Breast epithelium (tissue), 4 donors: ENCODE measurements at regions not wholly inside any gene's neighbourhood (a gene's known extent, or its start where the extent isn't known, plus 50 kb on each side); places are given as distances from the start of the nearest gene placed in this dataset.

Experiments
- DNase-seq, 2 donors: peaks; one replicate each; pipeline ENCODE4 v3.0.0-alpha.2; 2019; ENCODE audit warnings: low spot score in 2 of 2
- H3K27ac ChIP-seq, 2 donors: fragments of 200-600 bp; sonication (generic) in 1 of 2; one replicate each; pipeline ENCODE4 v1.5.1; 2016 to 2019; ENCODE audit warnings: mild to moderate bottlenecking in 1 of 2
- H3K27me3 ChIP-seq, 2 donors: fragments of 200-600 bp; sonication (generic) in 1 of 2; one replicate each; pipeline versions ENCODE4 v1.5.1 to v1.6.0; 2017 to 2019; ENCODE audit warnings: control low read depth in 1 of 2, mild to moderate bottlenecking in 1 of 2
- H3K36me3 ChIP-seq: fragments of 200-600 bp; one replicate; pipeline ENCODE4 v1.5.1; 2019
- H3K4me1 ChIP-seq, 2 donors: fragments of 200-600 bp; sonication (generic); one replicate each; pipeline ENCODE4 v1.5.1; 2016 to 2019; ENCODE audit warnings: control low read depth in 1 of 2
- H3K4me3 ChIP-seq, 3 donors: fragments of 200-600 bp; sonication (generic); 1 replicate in 2 of 3; 2 replicates in 1 of 3; pipeline ENCODE4 v1.5.1; 2016 to 2019; ENCODE audit warnings: mild to moderate bottlenecking in 3 of 3, moderate library complexity in 2 of 3
- H3K9me3 ChIP-seq, 2 donors: fragments of 200-600 bp; sonication (generic) in 1 of 2; one replicate each; pipeline ENCODE4 v1.5.1; 2016 to 2019; ENCODE audit warnings: control low read depth in 1 of 2
- POLR2A ChIP-seq: fragments of 450-650 bp; IDR thresholded peaks from one replicate; pipeline ENCODE4 v1.6.1; 2016; ENCODE audit warnings: antibody characterized with exemption, mild to moderate bottlenecking, moderate library complexity
- POLR2AphosphoS5 ChIP-seq, 3 donors: sonication (generic); formaldehyde crosslinking; IDR thresholded peaks; one replicate each; pipeline ENCODE4 v1.6.1; 2017; ENCODE audit warnings: antibody characterized with exemption in 3 of 3
- intact Hi-C: fragments of 100-400 bp; cut with DNase I; formaldehyde crosslinking; loops from one replicate; pipeline ENCODE4 v1.15.1; 2023; ENCODE audit warnings: low total_unique reads
- TF ChIP-seq, protein P1 (sequence below), 3 donors: fragments of 450-650 bp; IDR thresholded peaks; one replicate each; pipeline ENCODE4 v1.5.1; 2016 to 2017; ENCODE audit warnings: antibody characterized with exemption in 3 of 3, mild to moderate bottlenecking in 3 of 3, moderate library complexity in 3 of 3

DNA sequence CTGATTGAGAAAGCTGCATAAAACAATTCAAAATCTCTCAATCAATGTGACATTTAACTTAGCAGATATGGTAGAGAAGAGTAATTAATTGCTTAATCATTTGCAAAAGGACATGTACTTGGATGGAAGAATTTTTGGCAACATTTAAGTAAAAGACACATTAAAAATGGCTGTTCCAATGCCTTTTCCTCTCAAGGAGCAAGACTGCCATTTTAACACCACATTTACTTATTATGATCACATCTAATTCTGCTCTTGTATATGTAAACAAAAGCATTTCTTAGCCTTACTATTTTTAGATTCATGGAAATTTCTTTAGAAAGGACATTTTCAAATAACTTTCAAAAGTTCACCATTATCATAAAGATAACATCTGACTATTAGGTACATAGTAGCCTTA, 360.0 kb downstream of the HINT1 start:
- Histone ChIP-seq H3K4me3 (no peak overlapping the region), H3K4me1 (no peaks in the 10 kb centered on the region)

DNA sequence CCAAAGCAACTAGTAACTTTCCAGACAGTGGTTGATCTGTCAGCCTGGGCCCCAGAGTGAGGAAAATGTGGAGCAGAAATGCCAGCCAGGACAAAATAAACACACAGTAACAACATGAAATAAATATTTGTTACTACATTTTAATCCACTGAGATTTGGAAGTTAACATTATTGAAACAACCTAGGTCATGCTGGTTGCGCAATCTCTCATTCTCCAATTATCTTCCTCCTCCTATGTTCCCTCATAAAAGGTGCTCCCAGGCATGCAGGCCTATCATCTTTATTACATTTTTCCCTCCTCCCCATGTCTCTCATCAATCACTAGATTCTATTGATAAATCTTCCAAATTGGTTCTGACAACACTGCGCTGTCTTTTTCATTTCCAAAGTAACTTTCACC, 363.1 kb downstream of the HINT1 start:
- intact Hi-C loops: no loop called here
- no peaks in the 10 kb centered on the region for H3K4me1 ChIP-seq
- H3K27me3 ChIP-seq: no peaks in the 10 kb centered on the region
- H3K9me3 ChIP-seq: peaks cover 3 to 9% of the 10 kb centered on the region in 2 donors
- H3K27ac ChIP-seq: no peak overlapping the region
- DNase-seq: no peak
- no peaks in the 10 kb centered on the region for H3K36me3 ChIP-seq
- TF ChIP-seq, protein P1, sequence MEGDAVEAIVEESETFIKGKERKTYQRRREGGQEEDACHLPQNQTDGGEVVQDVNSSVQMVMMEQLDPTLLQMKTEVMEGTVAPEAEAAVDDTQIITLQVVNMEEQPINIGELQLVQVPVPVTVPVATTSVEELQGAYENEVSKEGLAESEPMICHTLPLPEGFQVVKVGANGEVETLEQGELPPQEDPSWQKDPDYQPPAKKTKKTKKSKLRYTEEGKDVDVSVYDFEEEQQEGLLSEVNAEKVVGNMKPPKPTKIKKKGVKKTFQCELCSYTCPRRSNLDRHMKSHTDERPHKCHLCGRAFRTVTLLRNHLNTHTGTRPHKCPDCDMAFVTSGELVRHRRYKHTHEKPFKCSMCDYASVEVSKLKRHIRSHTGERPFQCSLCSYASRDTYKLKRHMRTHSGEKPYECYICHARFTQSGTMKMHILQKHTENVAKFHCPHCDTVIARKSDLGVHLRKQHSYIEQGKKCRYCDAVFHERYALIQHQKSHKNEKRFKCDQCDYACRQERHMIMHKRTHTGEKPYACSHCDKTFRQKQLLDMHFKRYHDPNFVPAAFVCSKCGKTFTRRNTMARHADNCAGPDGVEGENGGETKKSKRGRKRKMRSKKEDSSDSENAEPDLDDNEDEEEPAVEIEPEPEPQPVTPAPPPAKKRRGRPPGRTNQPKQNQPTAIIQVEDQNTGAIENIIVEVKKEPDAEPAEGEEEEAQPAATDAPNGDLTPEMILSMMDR (IDR thresholded peaks at IDR 0.05): no peak
- TF ChIP-seq POLR2AphosphoS5 (IDR thresholded peaks at IDR 0.05) (no peak), POLR2A (no peak)
- no peak overlapping the region for H3K4me3 ChIP-seq

More for the DNA sequence above, 360.0 kb downstream of the HINT1 start:
- intact Hi-C loops: no loop called here
- H3K27ac ChIP-seq: no peak overlapping the region
- peaks cover 0 to 3% of the 10 kb centered on the region in 2 donors for H3K9me3 ChIP-seq
- no peaks in the 10 kb centered on the region for H3K27me3 ChIP-seq
- H3K36me3 ChIP-seq: no peaks in the 10 kb centered on the region
- DNase-seq: no peak
- no peak for TF ChIP-seq POLR2A
- TF ChIP-seq, protein P1 (IDR thresholded peaks at IDR 0.05): no peak
- TF ChIP-seq POLR2AphosphoS5 (IDR thresholded peaks at IDR 0.05): no peak

DNA sequence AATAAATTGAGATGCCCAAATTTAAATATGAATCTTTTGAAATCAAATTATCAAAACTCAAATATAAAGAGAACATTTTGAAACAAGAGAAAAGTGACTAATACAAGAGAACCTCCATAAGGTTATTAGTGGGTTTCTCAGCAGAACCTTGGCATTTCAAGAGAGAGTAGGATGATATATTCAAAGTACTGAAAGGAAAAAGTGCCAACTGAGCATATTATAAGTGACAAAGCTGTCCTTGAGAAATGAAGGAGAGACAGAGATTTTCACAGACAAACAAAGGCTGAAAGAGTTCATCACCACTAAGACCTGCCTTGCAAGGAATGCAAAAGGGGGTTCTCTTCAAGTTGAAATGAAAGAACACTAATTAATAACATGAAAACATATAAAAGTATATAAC, 366.0 kb downstream of the HINT1 start:
- Histone ChIP-seq H3K4me1 (no peaks in the 10 kb centered on the region), H3K27me3 (no peaks in the 10 kb centered on the region), H3K4me3 (no peak overlapping the region), H3K36me3 (no peaks in the 10 kb centered on the region), H3K9me3 (peaks cover 0 to 9% of the 10 kb centered on the region in 2 donors), H3K27ac (no peak overlapping the region)
- no peak for DNase-seq
- TF ChIP-seq, protein P1 (IDR thresholded peaks at IDR 0.05): no peak
- TF ChIP-seq POLR2AphosphoS5 (IDR thresholded peaks at IDR 0.05): no peak
- TF ChIP-seq POLR2A: no peak
- intact Hi-C loops: no loop called here

DNA sequence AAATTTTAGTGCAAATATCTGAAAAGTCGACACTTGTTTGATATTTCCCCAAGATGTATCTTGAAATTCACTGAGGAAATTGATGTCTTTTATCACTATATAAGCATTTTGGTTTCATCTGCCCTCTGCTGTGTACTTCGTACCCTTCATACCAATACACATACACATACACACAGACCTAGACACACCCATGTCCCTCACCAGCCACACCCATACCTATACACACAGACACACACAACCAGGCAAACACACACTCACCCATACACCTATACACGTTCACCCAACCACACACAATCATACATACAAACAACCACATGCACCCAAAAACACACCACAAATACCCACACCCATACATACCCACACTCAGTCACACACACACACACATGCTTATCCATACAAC, 367.8 kb downstream of the HINT1 start:
- intact Hi-C loops: no loop called here
- DNase-seq: no peak
- Histone ChIP-seq H3K9me3 (peaks cover 0 to 9% of the 10 kb centered on the region in 2 donors), H3K27ac (no peak overlapping the region), H3K4me1 (no peaks in the 10 kb centered on the region), H3K36me3 (no peaks in the 10 kb centered on the region), H3K4me3 (no peak overlapping the region), H3K27me3 (no peaks in the 10 kb centered on the region)
- TF ChIP-seq POLR2AphosphoS5 (IDR thresholded peaks at IDR 0.05): no peak
- TF ChIP-seq, protein P1 (IDR thresholded peaks at IDR 0.05): no peak
- TF ChIP-seq POLR2A: no peak

DNA sequence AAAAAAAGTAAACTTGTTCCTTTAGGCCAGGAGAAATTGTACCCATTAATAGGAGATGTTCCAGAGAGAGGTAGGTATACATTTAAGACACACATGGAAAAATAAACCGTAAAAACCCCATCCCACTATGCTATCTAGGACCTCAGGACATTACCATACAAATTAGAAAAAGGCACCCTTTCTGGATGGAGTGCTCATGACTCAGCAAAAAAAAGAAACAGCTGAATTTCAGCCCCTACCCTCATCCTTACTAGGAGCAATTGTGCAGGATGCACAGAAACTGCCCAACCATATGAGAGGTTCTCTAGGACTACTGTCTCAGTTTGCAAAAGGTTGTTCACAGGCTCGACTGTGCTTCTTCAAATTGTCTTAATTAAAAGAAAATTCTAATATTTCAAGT, 368.2 kb downstream of the HINT1 start:
- H3K36me3 ChIP-seq: no peaks in the 10 kb centered on the region
- no peak overlapping the region for H3K4me3 ChIP-seq
- H3K27ac ChIP-seq: no peak overlapping the region
- no peak for DNase-seq
- no peak for TF ChIP-seq POLR2A
- TF ChIP-seq, protein P1 (IDR thresholded peaks at IDR 0.05): no peak
- H3K27me3 ChIP-seq: no peaks in the 10 kb centered on the region
- intact Hi-C loops: no loop called here
- no peaks in the 10 kb centered on the region for H3K4me1 ChIP-seq
- H3K9me3 ChIP-seq: peaks cover 0 to 9% of the 10 kb centered on the region in 2 donors
